ENCODE measurements at regions not wholly inside any gene's neighbourhood (a gene's known extent, or its start where the extent isn't known, plus 50 kb on each side); places are given as distances from the start of the nearest gene placed in this dataset.

DNA sequence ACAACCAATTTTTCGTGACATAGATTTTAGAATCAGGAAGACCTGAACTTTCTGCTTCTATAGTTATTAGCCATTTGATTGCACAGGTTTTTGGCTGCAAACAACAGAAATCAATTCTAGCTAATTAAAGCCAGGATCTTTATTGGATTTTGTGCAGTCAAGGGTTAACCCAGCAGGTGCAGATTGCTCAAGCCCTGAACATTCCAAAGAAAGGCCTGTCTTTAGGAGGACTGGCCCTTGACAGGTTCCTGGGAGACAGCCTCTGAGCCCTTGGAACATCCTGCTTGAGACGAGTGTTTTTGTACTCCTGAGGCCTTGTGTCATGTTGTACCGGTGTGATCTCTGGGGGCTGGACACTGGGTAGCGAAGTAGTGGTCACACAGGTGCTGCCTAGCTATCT lies 174.6 kb downstream of the PTCSC3 start:
- Histone ChIP-seq H3K27me3 (no peaks in the 10 kb centered on the region), H3K4me1 (replicated peaks in 1 of 2) (no peaks in the 10 kb centered on the region), H3K36me3 (replicated peaks in 1 of 2) (no peaks in the 10 kb centered on the region), H3K4me3 (no peak overlapping the region), H3K9me3 (replicated peaks in 1 of 3) (no peaks in the 10 kb centered on the region), H3K27ac (no peak overlapping the region)
- 76 to 89% (median 80%) methylated on average over 3 to 4 of the region's 4 CpGs for WGBS, 4 donors
- DNase-seq: no peak
- intact Hi-C loops (cut with DNase I): no loop called here
- TF ChIP-seq CTCF (IDR thresholded peaks at IDR 0.05) (no peak), POLR2A (IDR thresholded peaks at IDR 0.05) (no peak)

GRCh38 chr14:35999294-35999693 lies 173.2 kb downstream of the BRMS1L start:
- no peaks in the 10 kb centered on the region for H3K27me3 ChIP-seq
- DNase-seq: no peak
- TF ChIP-seq POLR2A (IDR thresholded peaks at IDR 0.05) (no peak), CTCF (IDR thresholded peaks at IDR 0.05) (no peak)
- no peak overlapping the region for H3K4me3 ChIP-seq
- no peaks in the 10 kb centered on the region for H3K9me3 ChIP-seq (replicated peaks in 1 of 3)
- H3K36me3 ChIP-seq (replicated peaks in 1 of 2): no peaks in the 10 kb centered on the region
- 75 to 87% (median 81%) methylated on average over 5 of the region's 5 CpGs for WGBS, 4 donors
- H3K4me1 ChIP-seq (replicated peaks in 1 of 2): no peaks in the 10 kb centered on the region
- intact Hi-C loops (cut with DNase I): no loop called here
- no peak overlapping the region for H3K27ac ChIP-seq

- H3K4me1 ChIP-seq (replicated peaks in 1 of 2): no peaks in the 10 kb centered on the region
- intact Hi-C loops (cut with DNase I): no loop called here
- no peak for TF ChIP-seq CTCF (IDR thresholded peaks at IDR 0.05)
- no peak for TF ChIP-seq POLR2A (IDR thresholded peaks at IDR 0.05)
- no peaks in the 10 kb centered on the region for H3K36me3 ChIP-seq (replicated peaks in 1 of 2)
- no peak overlapping the region for H3K4me3 ChIP-seq
- H3K27ac ChIP-seq: no peak overlapping the region
- no peaks in the 10 kb centered on the region for H3K9me3 ChIP-seq (replicated peaks in 1 of 3)
- no peak for DNase-seq
- WGBS, 4 donors: 87 to 93% (median 90%) methylated on average over 12 of the region's 12 CpGs
- H3K27me3 ChIP-seq: no peaks in the 10 kb centered on the region
Observed at GRCh38 chr14:35998303-35998702, 172.2 kb downstream of the BRMS1L start.

DNA sequence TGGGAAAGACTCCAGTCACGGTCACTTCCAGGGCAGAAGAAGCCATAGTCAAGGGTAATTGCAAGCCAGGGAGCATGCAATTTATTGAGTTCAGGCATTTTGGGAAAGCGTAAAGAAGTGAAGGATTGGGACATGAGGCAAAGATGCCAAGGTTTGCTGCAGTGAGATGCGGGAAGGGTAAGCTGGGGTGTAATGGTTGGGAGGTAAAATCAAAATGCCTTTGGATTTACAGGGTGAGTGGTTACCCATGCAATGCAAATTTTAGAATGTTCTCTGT lies 167.5 kb downstream of the BRMS1L start:
- no peak for DNase-seq
- no peak for TF ChIP-seq POLR2A (IDR thresholded peaks at IDR 0.05)
- TF ChIP-seq CTCF (IDR thresholded peaks at IDR 0.05): no peak
- H3K27me3 ChIP-seq: no peaks in the 10 kb centered on the region
- no peak overlapping the region for H3K4me3 ChIP-seq
- H3K36me3 ChIP-seq (replicated peaks in 1 of 2): no peaks in the 10 kb centered on the region
- no peaks in the 10 kb centered on the region for H3K9me3 ChIP-seq (replicated peaks in 1 of 3)
- H3K27ac ChIP-seq: no peak overlapping the region
- H3K4me1 ChIP-seq (replicated peaks in 1 of 2): no peaks in the 10 kb centered on the region
- 91 to 94% (median 92%) methylated on average over 3 of the region's 3 CpGs for WGBS, 4 donors
- intact Hi-C loops (cut with DNase I): no loop called here

Measured in adrenal gland (tissue), 9 donors.